ENCODE measurements at regions not wholly inside any gene's neighbourhood (a gene's known extent, or its start where the extent isn't known, plus 50 kb on each side); places are given as distances from the start of the nearest gene placed in this dataset.
A peak's percentile ranks its signal among the peaks of the same experiment; 100 is the strongest.

- no peak for DNase-seq (ENCODE audit: low spot score)
- no peak overlapping the region for H3K4me3 Mint-ChIP-seq
- H3K9me3 Mint-ChIP-seq: no peaks in the 10 kb centered on the region
- ATAC-seq: peak; percentile 82
- TF ChIP-seq ZNF219 (CRISPR knock-in tag; IDR thresholded peaks at IDR 0.05; ENCODE audit: borderline replicate concordance) (no peak), RELA (CRISPR knock-in tag; IDR thresholded peaks at IDR 0.05; ENCODE audit: borderline replicate concordance) (no peak), KAT7 (CRISPR knock-in tag; IDR thresholded peaks at IDR 0.05; ENCODE audit: borderline replicate concordance) (no peak), GTF2I (CRISPR knock-in tag; conservative IDR thresholded peaks at IDR 0.05) (no peak), HMGA2 (CRISPR knock-in tag; IDR thresholded peaks at IDR 0.05) (no peak), E2F4 (CRISPR knock-in tag; IDR thresholded peaks at IDR 0.05; ENCODE audit: borderline replicate concordance, low read depth) (no peak), ZSCAN18 (CRISPR knock-in tag; IDR thresholded peaks at IDR 0.05) (no peak), AFF4 (CRISPR knock-in tag; IDR thresholded peaks at IDR 0.05; ENCODE audit: borderline replicate concordance) (no peak), CBFB (CRISPR knock-in tag; IDR thresholded peaks at IDR 0.05; ENCODE audit: low read depth) (no peak), SMAD4 (CRISPR knock-in tag; IDR thresholded peaks at IDR 0.05) (no peak), ZNF425 (CRISPR knock-in tag; conservative IDR thresholded peaks at IDR 0.05) (no peak)
- ChIA-PET POLR2A (no interaction called here), CTCF (no interaction called here)
- no peaks in the 10 kb centered on the region for H3K36me3 Mint-ChIP-seq
- peaks cover 42% of the 10 kb centered on the region for H3K4me1 Mint-ChIP-seq
- H3K27ac Mint-ChIP-seq: peak overlapping the region; percentile 64
- no peaks in the 10 kb centered on the region for H3K27me3 Mint-ChIP-seq (ENCODE audit: low read depth)
These were observed 818.6 kb downstream of the GRID1 start for GRCh38 chr10:85548034-85548433.

Data from WTC11 (cell line).